Epithelial cell of prostate (primary cell): ENCODE measurements at regions not wholly inside any gene's neighbourhood (a gene's known extent, or its start where the extent isn't known, plus 50 kb on each side); places are given as distances from the start of the nearest gene placed in this dataset.

ENCODE experiments used
- DNase-seq: peaks from one replicate; pipeline ENCODE4 v3.0.0-alpha.2; 2011; ENCODE audit warnings: low read depth, low spot score
- H3K27ac ChIP-seq: fragments of 450-650 bp; 2 replicates; pipeline ENCODE4 v1.5.1; 2017; ENCODE audit warnings: mild to moderate bottlenecking

DNA sequence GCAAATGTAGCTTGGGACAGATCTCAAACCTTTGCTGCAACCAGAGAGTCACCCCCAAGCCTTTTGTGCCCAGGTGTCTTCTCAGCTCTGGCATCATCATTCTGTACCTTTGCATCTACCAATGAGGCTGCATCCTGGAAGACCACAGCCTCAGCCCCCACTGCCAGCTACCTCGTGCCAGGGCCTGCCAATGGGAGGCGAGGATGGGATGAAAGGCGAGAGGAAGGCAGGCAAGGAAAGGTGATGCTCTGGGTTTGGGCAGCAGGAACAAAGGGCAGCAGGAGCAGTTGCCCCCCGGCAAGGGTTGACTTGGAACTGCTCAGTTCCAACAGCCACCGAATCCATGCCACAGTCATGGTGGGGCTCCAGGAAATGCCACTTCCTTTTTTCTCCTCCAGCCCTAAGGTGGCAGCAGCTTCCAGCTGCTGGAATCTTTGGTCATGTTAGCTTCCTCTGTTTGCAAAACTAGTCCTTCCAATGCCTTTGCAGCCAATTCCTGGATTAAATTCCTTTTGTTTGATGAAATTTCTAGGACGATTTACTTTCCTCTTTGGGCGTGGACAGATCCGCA lies 651.6 kb downstream of the NPHP4 start:
- no peak overlapping the region for H3K27ac ChIP-seq
- DNase-seq = no peak

GRCh38 chr1:5338466-5338865 lies 653.8 kb downstream of the NPHP4 start:
- DNase-seq = no peak
- no peak overlapping the region for H3K27ac ChIP-seq

- DNase-seq = no peak
- no peak overlapping the region for H3K27ac ChIP-seq
Observed at GRCh38 chr1:5333291-5333690, 658.9 kb downstream of the NPHP4 start.

- no peak overlapping the region for H3K27ac ChIP-seq
- no peak for DNase-seq
Observed at GRCh38 chr1:5331101-5331500, 661.1 kb downstream of the NPHP4 start.

- H3K27ac ChIP-seq = no peak overlapping the region
- DNase-seq = no peak
Observed at GRCh38 chr1:5329068-5329739, 663.0 kb downstream of the NPHP4 start.

- no peak for DNase-seq
- no peak overlapping the region for H3K27ac ChIP-seq
Observed at GRCh38 chr1:5324883-5325282, 667.3 kb downstream of the NPHP4 start.

- no peak for DNase-seq
- no peak overlapping the region for H3K27ac ChIP-seq
Observed at GRCh38 chr1:5318143-5318816, 663.9 kb downstream of the AJAP1 start.

GRCh38 chr1:5317391-5317790 lies 663.0 kb downstream of the AJAP1 start:
- H3K27ac ChIP-seq = no peak overlapping the region
- DNase-seq = no peak

GRCh38 chr1:5312862-5313261 lies 658.5 kb downstream of the AJAP1 start:
- no peak for DNase-seq
- H3K27ac ChIP-seq = no peak overlapping the region

- no peak overlapping the region for H3K27ac ChIP-seq
- no peak for DNase-seq
Observed at GRCh38 chr1:5312293-5312674, 657.9 kb downstream of the AJAP1 start.

GRCh38 chr1:5311634-5312292 lies 657.4 kb downstream of the AJAP1 start:
- no peak overlapping the region for H3K27ac ChIP-seq
- no peak for DNase-seq

- H3K27ac ChIP-seq = no peak overlapping the region
- no peak for DNase-seq
Observed at GRCh38 chr1:5311147-5311546, 656.7 kb downstream of the AJAP1 start.

GRCh38 chr1:5308249-5308648 lies 653.8 kb downstream of the AJAP1 start:
- DNase-seq = no peak
- no peak overlapping the region for H3K27ac ChIP-seq

DNA sequence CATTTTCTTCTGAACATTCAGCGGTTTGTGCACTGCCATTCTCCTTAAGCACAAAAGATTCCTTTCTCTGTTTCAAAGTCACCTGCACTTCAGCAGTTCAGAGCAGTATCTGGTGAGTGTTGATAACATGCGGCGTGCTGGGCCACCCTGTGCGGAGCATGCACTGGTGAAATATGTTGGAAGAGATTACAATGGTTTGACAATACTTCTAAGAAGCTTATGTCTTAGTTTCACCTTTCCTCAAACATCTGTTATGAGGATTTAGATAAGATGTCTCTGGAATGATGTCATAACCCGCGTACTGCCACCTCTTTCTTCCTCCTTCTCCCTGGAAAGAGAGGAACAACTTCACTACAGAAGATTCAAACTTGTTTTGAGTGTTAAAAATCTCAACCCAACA lies 650.3 kb downstream of the AJAP1 start:
- DNase-seq = no peak
- no peak overlapping the region for H3K27ac ChIP-seq

GRCh38 chr1:5298376-5298775 lies 644.0 kb downstream of the AJAP1 start:
- no peak overlapping the region for H3K27ac ChIP-seq
- no peak for DNase-seq

GRCh38 chr1:5297886-5298239 lies 643.5 kb downstream of the AJAP1 start:
- no peak for DNase-seq
- no peak overlapping the region for H3K27ac ChIP-seq

GRCh38 chr1:5297180-5297885 lies 642.9 kb downstream of the AJAP1 start:
- no peak for DNase-seq
- no peak overlapping the region for H3K27ac ChIP-seq

- no peak overlapping the region for H3K27ac ChIP-seq
- no peak for DNase-seq
Observed at GRCh38 chr1:5296557-5297179, 642.3 kb downstream of the AJAP1 start.

GRCh38 chr1:5296095-5296494 lies 641.7 kb downstream of the AJAP1 start:
- DNase-seq = no peak
- H3K27ac ChIP-seq = no peak overlapping the region

- H3K27ac ChIP-seq = no peak overlapping the region
- no peak for DNase-seq
Observed at GRCh38 chr1:5291889-5292288, 637.5 kb downstream of the AJAP1 start.
